ENCODE measurements at regions not wholly inside any gene's neighbourhood (a gene's known extent, or its start where the extent isn't known, plus 50 kb on each side); places are given as distances from the start of the nearest gene placed in this dataset.

DNA sequence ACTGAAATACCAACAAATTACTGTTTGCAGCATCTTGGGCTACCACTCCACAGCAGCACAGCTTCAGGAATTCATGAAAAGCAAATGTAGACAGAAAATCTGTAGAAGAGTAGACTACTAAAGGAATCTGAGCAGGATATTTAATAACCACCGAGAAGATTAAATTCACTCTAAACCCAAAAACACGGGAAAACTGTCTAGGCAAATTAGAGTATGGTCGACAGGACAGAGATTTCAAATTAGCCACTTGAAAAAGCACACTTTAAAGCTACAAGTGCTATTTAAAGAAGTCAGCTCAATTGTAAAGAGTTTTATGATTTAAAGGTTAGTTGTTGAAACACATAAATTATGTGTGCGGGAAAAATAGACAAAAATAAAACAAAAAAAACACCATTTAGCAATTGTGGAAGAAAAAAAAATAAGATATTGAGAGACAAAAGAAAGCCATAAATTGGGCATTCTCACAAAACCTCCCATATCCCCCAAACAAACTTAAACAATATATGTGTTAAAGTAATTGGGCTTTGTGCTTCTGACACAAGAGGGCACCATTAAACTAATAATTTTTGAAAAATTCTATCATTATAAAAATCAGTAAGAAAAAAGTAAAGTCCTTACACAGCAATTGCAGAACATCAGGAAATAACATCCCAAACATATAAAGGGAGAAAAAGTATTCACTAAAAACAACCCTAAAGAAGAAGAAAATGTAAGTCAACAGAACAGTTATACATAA lies 880.8 kb downstream of the TECRL start:
- CTCF ChIA-PET, result interaction anchor here (0.6 to 0.9 kb wide), 10 partner anchors 35 to 1548 kb away, joined by 3 to 5 read pairs (median 3); no protein-coding TSS in a partner anchor
- no TSS peak for BruUV-seq (replicated peaks)
- POLR2A ChIA-PET, result no interaction called here
- intact Hi-C loops (cut with micrococcal nuclease), result loop anchor here (1.0 to 5.0 kb wide), 3 partner anchors 188 to 1059 kb away; no protein-coding TSS in a partner anchor
- TF ChIP-seq, protein P1, sequence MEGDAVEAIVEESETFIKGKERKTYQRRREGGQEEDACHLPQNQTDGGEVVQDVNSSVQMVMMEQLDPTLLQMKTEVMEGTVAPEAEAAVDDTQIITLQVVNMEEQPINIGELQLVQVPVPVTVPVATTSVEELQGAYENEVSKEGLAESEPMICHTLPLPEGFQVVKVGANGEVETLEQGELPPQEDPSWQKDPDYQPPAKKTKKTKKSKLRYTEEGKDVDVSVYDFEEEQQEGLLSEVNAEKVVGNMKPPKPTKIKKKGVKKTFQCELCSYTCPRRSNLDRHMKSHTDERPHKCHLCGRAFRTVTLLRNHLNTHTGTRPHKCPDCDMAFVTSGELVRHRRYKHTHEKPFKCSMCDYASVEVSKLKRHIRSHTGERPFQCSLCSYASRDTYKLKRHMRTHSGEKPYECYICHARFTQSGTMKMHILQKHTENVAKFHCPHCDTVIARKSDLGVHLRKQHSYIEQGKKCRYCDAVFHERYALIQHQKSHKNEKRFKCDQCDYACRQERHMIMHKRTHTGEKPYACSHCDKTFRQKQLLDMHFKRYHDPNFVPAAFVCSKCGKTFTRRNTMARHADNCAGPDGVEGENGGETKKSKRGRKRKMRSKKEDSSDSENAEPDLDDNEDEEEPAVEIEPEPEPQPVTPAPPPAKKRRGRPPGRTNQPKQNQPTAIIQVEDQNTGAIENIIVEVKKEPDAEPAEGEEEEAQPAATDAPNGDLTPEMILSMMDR (IDR thresholded peaks at IDR 0.05; ENCODE audit: unreplicated experiment), result peak; percentile 44
- Mint-ChIP-seq H3K9me3 (ENCODE audit: unreplicated experiment) (no peaks in the 10 kb centered on the region), H3K4me1 (ENCODE audit: insufficient read depth, unreplicated experiment) (no peaks in the 10 kb centered on the region), H3K27me3 (ENCODE audit: insufficient read depth, unreplicated experiment) (no peaks in the 10 kb centered on the region), H3K36me3 (ENCODE audit: insufficient read depth, unreplicated experiment) (no peaks in the 10 kb centered on the region), H3K27ac (ENCODE audit: low read depth, unreplicated experiment) (no peak overlapping the region), H3K4me3 (ENCODE audit: unreplicated experiment) (no peak overlapping the region)
- DNase-seq (ENCODE audit: unreplicated experiment), result peak; percentile 20

DNA sequence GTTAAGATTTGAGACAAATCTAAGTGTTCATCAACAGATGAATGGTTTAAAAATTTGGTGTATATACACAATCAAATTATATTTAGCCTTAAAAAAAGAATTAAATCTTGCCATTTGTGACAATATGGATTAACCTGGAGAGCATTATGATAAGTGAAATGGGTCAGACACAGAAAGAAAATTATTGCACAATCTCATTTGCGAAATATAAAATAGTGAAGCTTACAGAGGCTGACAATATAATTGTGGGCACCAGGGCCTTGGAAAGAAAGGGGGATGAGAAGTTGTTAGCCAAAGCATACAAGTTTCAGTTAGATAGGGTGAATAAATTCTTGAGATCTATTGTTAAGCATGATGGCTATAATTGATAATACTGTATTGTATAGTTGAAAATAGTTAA lies 883.0 kb downstream of the TECRL start:
- CTCF ChIA-PET, result no interaction called here
- intact Hi-C loops (cut with micrococcal nuclease), result loop anchor here (5.0 kb wide), 1 partner anchor 1061 kb away; no protein-coding TSS in a partner anchor
- no peak overlapping the region for H3K4me3 Mint-ChIP-seq (ENCODE audit: unreplicated experiment)
- H3K27ac Mint-ChIP-seq (ENCODE audit: low read depth, unreplicated experiment), result no peak overlapping the region
- H3K4me1 Mint-ChIP-seq (ENCODE audit: insufficient read depth, unreplicated experiment), result no peaks in the 10 kb centered on the region
- POLR2A ChIA-PET, result interaction anchor here (0.7 kb wide), 1 partner anchor 841 kb away, joined by 3 read pairs; no protein-coding TSS in a partner anchor
- DNase-seq (ENCODE audit: unreplicated experiment), result no peak
- no peaks in the 10 kb centered on the region for H3K36me3 Mint-ChIP-seq (ENCODE audit: insufficient read depth, unreplicated experiment)
- H3K27me3 Mint-ChIP-seq (ENCODE audit: insufficient read depth, unreplicated experiment), result no peaks in the 10 kb centered on the region
- no TSS peak for BruUV-seq (replicated peaks)
- no peaks in the 10 kb centered on the region for H3K9me3 Mint-ChIP-seq (ENCODE audit: unreplicated experiment)
- TF ChIP-seq, protein P1 (IDR thresholded peaks at IDR 0.05; ENCODE audit: unreplicated experiment), result no peak

DNA sequence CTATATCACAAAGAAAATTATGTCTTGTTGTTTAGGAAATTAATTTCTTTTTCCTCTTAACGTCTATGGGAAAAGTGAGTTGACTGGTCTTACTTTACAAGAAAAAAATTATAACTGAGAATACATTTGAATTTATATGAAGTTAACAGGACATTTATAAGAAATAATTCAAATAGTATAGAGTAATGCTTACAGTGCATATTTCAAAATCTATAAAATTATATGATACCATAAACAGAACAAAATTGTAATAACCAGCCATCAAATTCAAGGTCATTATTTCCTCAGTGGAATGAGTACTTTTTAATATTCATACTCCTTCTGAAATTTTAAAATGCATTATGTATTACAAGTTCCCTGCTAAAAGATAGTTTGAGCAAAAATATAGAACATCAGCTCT lies 884.5 kb downstream of the TECRL start:
- DNase-seq (ENCODE audit: unreplicated experiment), result no peak
- Mint-ChIP-seq H3K4me3 (ENCODE audit: unreplicated experiment) (no peak overlapping the region), H3K9me3 (ENCODE audit: unreplicated experiment) (no peaks in the 10 kb centered on the region), H3K27ac (ENCODE audit: low read depth, unreplicated experiment) (no peak overlapping the region), H3K27me3 (ENCODE audit: insufficient read depth, unreplicated experiment) (no peaks in the 10 kb centered on the region), H3K36me3 (ENCODE audit: insufficient read depth, unreplicated experiment) (no peaks in the 10 kb centered on the region), H3K4me1 (ENCODE audit: insufficient read depth, unreplicated experiment) (no peaks in the 10 kb centered on the region)
- TF ChIP-seq, protein P1 (IDR thresholded peaks at IDR 0.05; ENCODE audit: unreplicated experiment), result no peak
- BruUV-seq (replicated peaks), result no TSS peak
- CTCF ChIA-PET, result interaction anchor here (0.6 to 0.9 kb wide), 2 partner anchors 39 to 193 kb away, joined by 3 to 5 read pairs; no protein-coding TSS in a partner anchor
- POLR2A ChIA-PET, result no interaction called here
- intact Hi-C loops (cut with micrococcal nuclease), result loop anchor here (5.0 kb wide), 1 partner anchor 1063 kb away; no protein-coding TSS in a partner anchor

DNA sequence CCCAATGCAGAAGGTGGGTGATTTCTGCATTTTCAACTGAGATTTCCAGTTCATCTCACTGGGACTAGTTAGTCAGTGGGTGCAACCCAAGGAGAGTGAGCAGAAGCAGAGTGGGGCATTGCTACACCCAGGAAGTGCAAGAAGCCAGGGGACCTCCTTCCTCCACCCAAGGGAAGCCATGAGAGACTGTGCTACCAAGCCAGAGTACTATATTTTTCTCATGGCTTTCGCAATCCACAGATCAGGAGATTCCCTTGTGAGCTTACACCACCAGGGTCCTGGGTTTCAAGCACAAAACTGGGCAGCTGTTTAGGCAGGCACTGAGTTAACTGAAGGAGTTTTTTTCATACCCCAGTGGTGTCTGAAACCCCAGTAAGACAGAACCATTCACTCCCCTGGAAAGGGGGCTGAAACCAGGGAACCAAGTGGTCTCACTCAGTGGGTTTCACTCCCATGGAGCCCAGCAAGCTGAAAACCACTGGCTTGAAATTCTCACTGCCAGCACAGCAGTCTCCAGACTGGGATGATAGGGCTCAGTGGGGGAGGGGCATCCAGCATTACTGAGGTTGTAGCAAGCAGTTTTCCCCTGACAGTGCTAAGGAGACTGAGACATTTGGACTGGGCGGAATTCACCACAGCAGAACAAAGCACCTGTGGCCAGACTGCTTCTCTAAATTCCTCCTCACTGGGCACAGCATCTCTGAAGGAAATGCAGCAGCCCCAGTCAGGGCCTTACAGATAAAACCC lies 903.4 kb downstream of the TECRL start:
- ChIA-PET CTCF (no interaction called here), POLR2A (interaction anchor here (0.6 kb wide), 1 partner anchor 101 kb away, joined by 4 read pairs; no protein-coding TSS in a partner anchor)
- intact Hi-C loops (cut with micrococcal nuclease), result no loop called here
- peaks cover 25% of the 10 kb centered on the region for H3K9me3 Mint-ChIP-seq (ENCODE audit: unreplicated experiment)
- no peaks in the 10 kb centered on the region for H3K27me3 Mint-ChIP-seq (ENCODE audit: insufficient read depth, unreplicated experiment)
- no peak overlapping the region for H3K27ac Mint-ChIP-seq (ENCODE audit: low read depth, unreplicated experiment)
- H3K4me1 Mint-ChIP-seq (ENCODE audit: insufficient read depth, unreplicated experiment), result peaks cover 6% of the 10 kb centered on the region
- no TSS peak for BruUV-seq (replicated peaks)
- TF ChIP-seq, protein P1 (IDR thresholded peaks at IDR 0.05; ENCODE audit: unreplicated experiment), result no peak
- no peak overlapping the region for H3K4me3 Mint-ChIP-seq (ENCODE audit: unreplicated experiment)
- H3K36me3 Mint-ChIP-seq (ENCODE audit: insufficient read depth, unreplicated experiment), result no peaks in the 10 kb centered on the region
- no peak for DNase-seq (ENCODE audit: unreplicated experiment)

All from MCF 10A (cell line).